Mesodermal cell (in vitro differentiated cells): ENCODE measurements at regions not wholly inside any gene's neighbourhood (a gene's known extent, or its start where the extent isn't known, plus 50 kb on each side); places are given as distances from the start of the nearest gene placed in this dataset.

Experiments
- H3K27ac ChIP-seq: 2 replicates; pipeline ENCODE4 v1.7.0; 2013; ENCODE audit warnings: mild to moderate bottlenecking, low read depth, low read length, moderate library complexity; ENCODE audit not compliant: severe bottlenecking
- H3K36me3 ChIP-seq: 2 replicates; pipeline ENCODE4 v1.7.1; 2013; ENCODE audit warnings: mild to moderate bottlenecking, low read length, moderate library complexity; ENCODE audit not compliant: control insufficient read depth, insufficient read depth
- H3K4me1 ChIP-seq: one replicate; pipeline ENCODE4 v1.7.1; 2013; ENCODE audit warnings: mild to moderate bottlenecking, low read length; ENCODE audit not compliant: insufficient read depth, control insufficient read depth, poor library complexity, severe bottlenecking
- H3K4me3 ChIP-seq: 2 replicates; pipeline ENCODE4 v1.7.0; 2013; ENCODE audit warnings: low read length, control low read depth, mild to moderate bottlenecking; ENCODE audit not compliant: insufficient read depth, poor library complexity, severe bottlenecking; ENCODE audit errors: extremely low read depth
- H3K9me3 ChIP-seq: 2 replicates; pipeline ENCODE4 v1.7.1; 2013; ENCODE audit warnings: mild to moderate bottlenecking, low read length, moderate library complexity; ENCODE audit not compliant: control insufficient read depth
- WGBS, 2 experiments: methylation state at CpG; one replicate each; pipeline ENCODE4 v1.1.5; 2013; ENCODE audit warnings: missing lambda C conversion rate in 2 of 2; ENCODE audit not compliant: insufficient coverage in 2 of 2; 5-methylcytosine and 5-hydroxymethylcytosine counted together

GRCh38 chr12:92302041-92302829 is 156.6 kb upstream of the BTG1 start:
- Histone ChIP-seq H3K27ac (no peak overlapping the region), H3K4me3 (no peak overlapping the region), H3K4me1 (peaks cover 23% of the 10 kb centered on the region), H3K36me3 (no peaks in the 10 kb centered on the region), H3K9me3 (no peaks in the 10 kb centered on the region)
- 100% methylated on average over 2 to 3 of the region's 4 CpGs for WGBS, 2 experiments

- 100% methylated on average over 1 of the region's 1 CpG for WGBS, 2 experiments
- Histone ChIP-seq H3K4me3 (no peak overlapping the region), H3K27ac (no peak overlapping the region), H3K4me1 (peaks cover 24% of the 10 kb centered on the region), H3K36me3 (no peaks in the 10 kb centered on the region), H3K9me3 (no peaks in the 10 kb centered on the region)
Observed at GRCh38 chr12:92301356-92301755, 155.7 kb upstream of the BTG1 start.

- H3K27ac ChIP-seq: no peak overlapping the region
- H3K9me3 ChIP-seq: no peaks in the 10 kb centered on the region
- WGBS, 2 experiments: no CpG with 5 or more reads among the region's 2 CpGs
Observed at GRCh38 chr12:92300777-92301176, 155.1 kb upstream of the BTG1 start.

GRCh38 chr12:92299744-92300143 is 154.1 kb upstream of the BTG1 start:
- WGBS, 2 experiments: 78 to 82% methylated on average over 3 of the region's 3 CpGs
- Histone ChIP-seq H3K9me3 (no peaks in the 10 kb centered on the region), H3K36me3 (no peaks in the 10 kb centered on the region), H3K27ac (no peak overlapping the region), H3K4me3 (no peak overlapping the region), H3K4me1 (peaks cover 40% of the 10 kb centered on the region)

More at GRCh38 chr12:92300777-92301176, 155.1 kb upstream of the BTG1 start:
- Histone ChIP-seq H3K36me3 (no peaks in the 10 kb centered on the region), H3K4me1 (peaks cover 29% of the 10 kb centered on the region), H3K4me3 (no peak overlapping the region)

GRCh38 chr12:92299344-92299743 is 153.7 kb upstream of the BTG1 start:
- 100% methylated on average over 1 to 2 of the region's 2 CpGs for WGBS, 2 experiments
- H3K9me3 ChIP-seq: no peaks in the 10 kb centered on the region
- no peak overlapping the region for H3K4me3 ChIP-seq
- no peaks in the 10 kb centered on the region for H3K36me3 ChIP-seq
- peaks cover 42% of the 10 kb centered on the region for H3K4me1 ChIP-seq
- no peak overlapping the region for H3K27ac ChIP-seq

- WGBS, 2 experiments: 88 to 100% methylated on average over 4 to 5 of the region's 8 CpGs
- Histone ChIP-seq H3K4me3 (no peak overlapping the region), H3K36me3 (no peaks in the 10 kb centered on the region), H3K27ac (peak overlapping the region; percentile 30), H3K4me1 (peaks cover 32% of the 10 kb centered on the region), H3K9me3 (no peaks in the 10 kb centered on the region)
Observed at GRCh38 chr12:92297932-92298696, 152.5 kb upstream of the BTG1 start.

GRCh38 chr12:92297405-92297804 is 151.8 kb upstream of the BTG1 start:
- no peak overlapping the region for H3K4me3 ChIP-seq
- peaks cover 32% of the 10 kb centered on the region for H3K4me1 ChIP-seq
- no peaks in the 10 kb centered on the region for H3K9me3 ChIP-seq
- no peaks in the 10 kb centered on the region for H3K36me3 ChIP-seq
- H3K27ac ChIP-seq: no peak overlapping the region
- WGBS, 2 experiments: 91 to 95% methylated on average over 3 to 4 of the region's 4 CpGs

GRCh38 chr12:92295523-92295922 is 149.9 kb upstream of the BTG1 start:
- H3K4me1 ChIP-seq: peaks cover 35% of the 10 kb centered on the region
- no peaks in the 10 kb centered on the region for H3K36me3 ChIP-seq
- peak overlapping the region; percentile 68 for H3K27ac ChIP-seq
- no peak overlapping the region for H3K4me3 ChIP-seq
- WGBS, 2 experiments: 93 to 96% methylated on average over 3 of the region's 3 CpGs
- H3K9me3 ChIP-seq: no peaks in the 10 kb centered on the region

- H3K4me1 ChIP-seq: peaks cover 42% of the 10 kb centered on the region
- H3K27ac ChIP-seq: peak overlapping the region; percentile 68
- 71 to 90% methylated on average over 2 of the region's 4 CpGs for WGBS, 2 experiments
- H3K9me3 ChIP-seq: no peaks in the 10 kb centered on the region
- H3K4me3 ChIP-seq: no peak overlapping the region
- no peaks in the 10 kb centered on the region for H3K36me3 ChIP-seq
Observed at GRCh38 chr12:92294676-92295440, 149.2 kb upstream of the BTG1 start.

- WGBS, 2 experiments: 87 to 92% methylated on average over 3 of the region's 4 CpGs
- Histone ChIP-seq H3K27ac (no peak overlapping the region), H3K9me3 (no peaks in the 10 kb centered on the region)
Observed at GRCh38 chr12:92292016-92292415, 146.4 kb upstream of the BTG1 start.

More at GRCh38 chr12:92292016-92292415, 146.4 kb upstream of the BTG1 start:
- Histone ChIP-seq H3K4me3 (no peak overlapping the region), H3K36me3 (no peaks in the 10 kb centered on the region), H3K4me1 (peaks cover 41% of the 10 kb centered on the region)
